Activated CD8-positive, alpha-beta memory T cell treated with anti-CD3 and anti-CD28 coated beads, Interleukin-2, amount 10 ng/mL, durations not matched to agents 7 days and 5 days (primary cell): ENCODE measurements at regions not wholly inside any gene's neighbourhood (a gene's known extent, or its start where the extent isn't known, plus 50 kb on each side); places are given as distances from the start of the nearest gene placed in this dataset.

Experiments
- ATAC-seq: fragments of 150-1000 bp; cut with Tn5 transposase; one replicate; pipeline ENCODE4 v1.10.0; 2021; ENCODE audit warnings: moderate library complexity
- CTCF ChIA-PET: fragments of 350-600 bp; sonication (Branson Sonifier 250); formaldehyde crosslinking; loops from one replicate; lab custom pipeline; 2021; ENCODE audit warnings: antibody characterized with exemption; lab: Charles Lee
- DNase-seq: peaks from one replicate; pipeline ENCODE4 v3.0.0-alpha.2; 2020
- H3K27ac Mint-ChIP-seq: one replicate; pipeline ENCODE4 v1.8.0; 2021; ENCODE audit warnings: mild to moderate bottlenecking, mixed read lengths
- H3K27me3 Mint-ChIP-seq: one replicate; pipeline ENCODE4 v1.8.0; 2021; ENCODE audit warnings: mixed read lengths
- H3K36me3 Mint-ChIP-seq: one replicate; pipeline ENCODE4 v1.8.0; 2021; ENCODE audit warnings: mild to moderate bottlenecking, mixed read lengths
- H3K4me1 Mint-ChIP-seq: one replicate; pipeline ENCODE4 v1.8.0; 2021; ENCODE audit warnings: mixed read lengths
- H3K4me3 Mint-ChIP-seq: one replicate; pipeline ENCODE4 v1.8.0; 2021; ENCODE audit warnings: mild to moderate bottlenecking, moderate library complexity, mixed read lengths
- H3K9me3 Mint-ChIP-seq: one replicate; pipeline ENCODE4 v1.8.0; 2022; ENCODE audit warnings: low read depth, mixed read lengths

DNA sequence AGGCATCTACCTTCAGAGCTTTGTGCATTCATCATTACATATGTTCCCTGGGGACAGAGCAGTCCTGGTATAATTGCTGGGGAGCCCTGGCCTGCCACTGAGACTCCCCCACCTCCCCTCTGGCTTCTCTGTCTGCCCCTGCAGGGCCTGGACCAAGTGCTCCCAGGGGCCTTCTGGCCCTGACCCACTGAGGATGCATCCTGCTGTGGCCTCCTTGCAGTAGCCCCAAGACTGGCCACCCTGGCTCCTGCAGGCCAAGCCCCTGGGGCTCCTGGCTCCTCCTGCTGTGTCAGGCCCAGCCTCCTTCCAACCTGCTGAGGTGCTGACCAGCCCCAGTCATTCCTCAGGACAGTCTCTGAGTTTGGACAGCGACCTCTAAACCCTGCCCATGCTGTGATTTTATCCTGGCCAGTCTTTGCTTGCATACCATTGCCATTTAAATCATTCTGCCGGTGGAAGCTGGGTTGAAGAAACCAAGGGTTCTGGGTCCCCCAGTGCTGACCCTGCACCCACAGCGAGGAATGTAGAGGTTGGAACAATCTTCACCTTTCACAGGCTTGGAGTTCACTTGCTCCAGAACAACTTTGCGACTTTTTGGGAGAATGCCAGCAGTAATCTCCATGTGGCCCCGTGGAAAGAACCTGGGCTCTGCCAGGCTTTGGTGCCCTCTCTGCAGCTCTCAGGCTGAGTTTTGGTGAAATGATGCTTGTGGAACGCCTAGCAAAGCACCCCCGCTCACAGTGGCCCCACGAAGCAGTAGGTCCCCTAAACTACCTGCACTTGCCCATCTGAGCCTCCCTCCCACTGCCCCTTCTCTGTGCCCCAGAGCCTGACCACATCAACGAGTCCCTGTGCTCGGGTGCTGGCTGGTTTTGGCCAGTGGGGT lies 167.3 kb upstream of the GLI2 start:
- CTCF ChIA-PET: no interaction called here
- Mint-ChIP-seq H3K9me3 (no peaks in the 10 kb centered on the region), H3K27ac (no peak overlapping the region), H3K36me3 (no peaks in the 10 kb centered on the region), H3K4me1 (no peaks in the 10 kb centered on the region), H3K4me3 (no peak overlapping the region), H3K27me3 (no peaks in the 10 kb centered on the region)
- DNase-seq (no peak), ATAC-seq (no peak)

DNA sequence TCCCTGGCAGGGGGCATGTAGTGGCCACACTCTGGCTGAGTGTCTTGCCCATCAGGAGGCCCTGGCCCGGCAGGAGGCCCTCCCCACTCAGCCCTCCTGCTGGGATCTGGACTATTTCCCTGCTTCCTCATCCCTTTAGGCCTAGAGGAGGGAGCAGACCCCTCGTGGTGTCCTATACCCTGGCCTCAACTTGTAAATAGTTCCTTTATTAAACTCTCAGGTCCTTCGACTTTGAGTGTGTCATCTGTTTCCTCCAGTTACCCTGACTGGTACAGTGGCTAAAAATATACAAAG lies 166.7 kb upstream of the GLI2 start:
- ATAC-seq (no peak), DNase-seq (no peak)
- H3K27me3 Mint-ChIP-seq: no peaks in the 10 kb centered on the region
- H3K4me3 Mint-ChIP-seq: no peak overlapping the region
- no peak overlapping the region for H3K27ac Mint-ChIP-seq
- H3K36me3 Mint-ChIP-seq: no peaks in the 10 kb centered on the region
- CTCF ChIA-PET: no interaction called here
- no peaks in the 10 kb centered on the region for H3K4me1 Mint-ChIP-seq
- no peaks in the 10 kb centered on the region for H3K9me3 Mint-ChIP-seq

GRCh38 chr2:120570001-120570400 lies 165.7 kb upstream of the GLI2 start:
- Mint-ChIP-seq H3K27me3 (peaks cover 2% of the 10 kb centered on the region), H3K4me1 (no peaks in the 10 kb centered on the region), H3K4me3 (no peak overlapping the region), H3K9me3 (no peaks in the 10 kb centered on the region), H3K27ac (no peak overlapping the region), H3K36me3 (no peaks in the 10 kb centered on the region)
- CTCF ChIA-PET: no interaction called here
- ATAC-seq (no peak), DNase-seq (no peak)

DNA sequence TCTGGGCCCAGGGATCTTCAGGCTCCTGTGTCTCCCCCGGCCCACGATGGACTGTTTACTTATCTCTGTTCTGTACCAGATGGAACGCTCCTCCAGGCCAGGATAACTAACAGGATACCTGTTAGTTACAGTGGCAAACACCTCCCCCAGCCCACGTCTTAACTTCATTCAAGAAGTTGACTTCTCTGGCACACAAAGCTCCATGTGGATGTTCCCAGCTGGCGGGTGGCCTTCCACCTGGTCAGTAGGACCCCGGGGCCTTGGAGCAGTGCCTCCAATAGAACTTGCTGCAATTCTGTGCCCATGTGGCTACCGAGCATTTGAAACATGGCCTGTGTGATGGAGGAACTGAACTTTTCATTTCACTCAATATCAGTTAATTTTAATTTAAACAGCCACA lies 165.1 kb upstream of the GLI2 start:
- no peaks in the 10 kb centered on the region for H3K9me3 Mint-ChIP-seq
- H3K27ac Mint-ChIP-seq: no peak overlapping the region
- DNase-seq (no peak), ATAC-seq (no peak)
- CTCF ChIA-PET: no interaction called here
- no peaks in the 10 kb centered on the region for H3K36me3 Mint-ChIP-seq
- H3K4me1 Mint-ChIP-seq: no peaks in the 10 kb centered on the region
- H3K4me3 Mint-ChIP-seq: no peak overlapping the region
- H3K27me3 Mint-ChIP-seq: peaks cover 4% of the 10 kb centered on the region

DNA sequence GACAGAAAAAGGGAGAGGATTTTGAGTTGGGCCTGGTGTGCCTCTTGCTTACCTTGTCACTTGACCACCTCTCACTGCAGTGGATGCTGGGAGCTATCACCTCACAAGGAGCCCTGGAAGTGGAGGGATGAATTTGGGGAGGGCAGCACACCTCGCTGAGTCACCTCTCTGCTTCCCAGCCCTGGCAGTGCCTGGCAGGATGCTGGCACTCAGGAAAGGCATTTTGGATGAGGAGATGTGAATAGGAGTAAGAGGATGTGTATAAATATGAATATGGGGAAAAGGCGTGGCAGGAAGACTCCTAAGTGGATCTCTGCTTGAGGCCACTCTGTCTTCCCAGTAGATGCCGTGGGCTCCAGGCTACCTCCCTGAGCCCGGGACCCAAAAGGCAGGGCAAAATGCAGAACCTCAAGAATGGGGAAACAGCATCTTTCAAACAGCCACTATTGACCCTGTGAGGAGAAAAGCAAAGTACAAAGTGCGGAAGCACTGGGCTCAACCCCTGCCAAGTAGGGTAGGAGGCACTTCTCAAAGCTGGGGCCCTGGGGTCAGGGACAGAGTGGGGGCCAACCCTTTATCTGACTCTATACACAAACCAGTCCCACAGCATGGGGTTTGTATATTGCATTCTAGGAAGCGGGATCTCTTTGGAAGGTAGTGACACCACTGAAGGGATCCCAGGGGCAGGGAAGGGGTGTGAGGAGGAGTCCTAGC lies 164.5 kb upstream of the GLI2 start:
- no peaks in the 10 kb centered on the region for H3K4me1 Mint-ChIP-seq
- peaks cover 10% of the 10 kb centered on the region for H3K27me3 Mint-ChIP-seq
- DNase-seq: no peak
- no peak overlapping the region for H3K27ac Mint-ChIP-seq
- no peak overlapping the region for H3K4me3 Mint-ChIP-seq
- CTCF ChIA-PET: no interaction called here
- no peaks in the 10 kb centered on the region for H3K36me3 Mint-ChIP-seq
- no peaks in the 10 kb centered on the region for H3K9me3 Mint-ChIP-seq
- ATAC-seq: no peak

DNA sequence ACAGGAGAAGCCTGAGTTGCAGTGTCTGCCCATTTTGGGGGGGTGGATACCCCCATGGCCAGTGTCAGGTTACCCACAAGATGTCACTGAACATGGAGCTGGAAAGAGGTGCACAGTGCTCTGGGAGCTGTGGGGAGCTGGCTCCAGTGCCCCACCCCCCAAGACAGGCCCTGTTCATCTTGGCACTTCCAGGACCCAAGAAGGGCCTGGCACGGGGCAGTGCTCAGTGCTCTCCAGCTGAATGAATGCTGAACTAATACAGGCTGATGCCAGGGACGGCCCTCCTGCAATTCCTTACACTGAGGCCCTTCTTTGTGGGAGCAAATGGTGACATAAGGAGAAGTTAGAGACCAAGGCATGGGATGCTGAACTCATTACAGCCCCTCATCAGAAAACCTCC lies 163.4 kb upstream of the GLI2 start:
- Mint-ChIP-seq H3K4me3 (no peak overlapping the region), H3K36me3 (no peaks in the 10 kb centered on the region), H3K9me3 (no peaks in the 10 kb centered on the region), H3K27ac (no peak overlapping the region), H3K4me1 (no peaks in the 10 kb centered on the region), H3K27me3 (peaks cover 15% of the 10 kb centered on the region)
- CTCF ChIA-PET: no interaction called here
- ATAC-seq (no peak), DNase-seq (no peak)

DNA sequence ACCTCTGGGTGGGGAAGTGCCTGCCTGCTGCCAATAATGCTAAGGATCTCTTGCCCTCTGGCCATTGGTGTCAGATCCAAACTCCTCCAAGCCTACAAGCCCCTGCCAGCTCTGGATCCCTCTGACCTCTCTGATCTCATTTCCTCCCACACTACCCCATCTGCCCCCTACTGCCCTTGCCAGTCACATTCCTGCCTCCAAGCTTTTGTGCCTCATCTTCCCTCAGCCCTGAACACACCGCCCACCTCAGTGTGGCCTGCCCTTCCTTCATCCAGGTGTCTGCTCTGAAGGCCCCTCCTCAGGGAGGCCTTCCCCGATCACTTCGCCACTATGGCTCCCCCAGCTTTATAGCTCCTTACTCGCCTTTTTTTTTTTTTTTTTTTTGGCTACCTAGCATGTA lies 161.0 kb upstream of the GLI2 start:
- Mint-ChIP-seq H3K27ac (no peak overlapping the region), H3K4me3 (no peak overlapping the region), H3K27me3 (peaks cover 21% of the 10 kb centered on the region), H3K36me3 (no peaks in the 10 kb centered on the region), H3K9me3 (no peaks in the 10 kb centered on the region), H3K4me1 (no peaks in the 10 kb centered on the region)
- DNase-seq (no peak), ATAC-seq (no peak)
- CTCF ChIA-PET: no interaction called here

- H3K9me3 Mint-ChIP-seq: no peaks in the 10 kb centered on the region
- peaks cover 22% of the 10 kb centered on the region for H3K27me3 Mint-ChIP-seq
- no peaks in the 10 kb centered on the region for H3K4me1 Mint-ChIP-seq
- CTCF ChIA-PET: no interaction called here
- H3K27ac Mint-ChIP-seq: no peak overlapping the region
- ATAC-seq: no peak
- no peak for DNase-seq
- H3K4me3 Mint-ChIP-seq: no peak overlapping the region
- no peaks in the 10 kb centered on the region for H3K36me3 Mint-ChIP-seq
These were observed 159.7 kb upstream of the GLI2 start for GRCh38 chr2:120575966-120576365.

DNA sequence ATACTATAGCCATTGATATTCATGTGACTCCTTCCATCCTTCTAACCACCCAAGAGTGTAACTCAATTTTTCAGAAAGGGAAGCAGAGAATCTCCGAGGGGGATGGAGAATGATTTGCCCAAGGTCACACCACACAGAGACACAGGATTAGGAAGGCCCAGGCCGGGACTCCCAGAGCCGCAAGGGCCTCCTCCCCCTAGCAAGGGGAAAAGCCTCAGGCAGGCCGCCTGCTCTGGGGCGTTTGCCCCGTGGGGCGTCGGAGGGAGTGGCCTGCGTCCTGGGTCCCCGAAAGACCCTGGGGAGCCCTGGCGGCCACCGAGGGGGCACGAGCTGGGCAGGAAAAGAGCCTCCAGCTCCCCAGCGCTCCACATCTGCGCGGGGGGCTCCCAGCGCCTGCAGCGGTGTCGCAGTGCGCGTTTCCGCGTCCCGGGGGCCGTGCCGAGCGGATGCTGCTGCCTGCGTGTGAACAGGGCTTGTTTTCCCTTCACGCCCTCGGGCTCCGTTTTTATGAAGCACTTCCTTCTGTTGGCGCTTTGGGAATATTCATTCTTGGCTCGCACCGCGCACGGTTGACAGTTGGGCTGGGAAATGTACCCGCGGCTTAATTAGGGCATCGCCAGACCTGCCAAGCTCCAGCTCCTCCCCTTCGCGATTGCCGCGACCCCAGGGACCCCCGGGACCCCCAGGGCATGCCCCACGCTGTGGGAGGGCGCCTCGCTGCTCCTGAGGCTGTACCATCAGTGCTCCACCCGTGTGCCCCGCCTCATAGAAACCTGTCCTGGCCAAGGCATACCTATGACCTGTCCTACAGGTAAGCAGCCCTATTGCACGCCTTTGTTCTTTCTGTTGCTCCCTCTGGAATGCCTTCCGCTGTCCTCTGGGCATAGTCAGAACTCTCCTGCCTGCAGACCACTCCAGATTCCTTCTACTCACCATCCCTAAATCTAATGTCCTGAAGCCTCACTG lies 158.9 kb upstream of the GLI2 start:
- DNase-seq: no peak
- no peak overlapping the region for H3K4me3 Mint-ChIP-seq
- peaks cover 26% of the 10 kb centered on the region for H3K27me3 Mint-ChIP-seq
- no peaks in the 10 kb centered on the region for H3K4me1 Mint-ChIP-seq
- ATAC-seq: no peak
- no peaks in the 10 kb centered on the region for H3K36me3 Mint-ChIP-seq
- no peak overlapping the region for H3K27ac Mint-ChIP-seq
- CTCF ChIA-PET: no interaction called here
- H3K9me3 Mint-ChIP-seq: no peaks in the 10 kb centered on the region

GRCh38 chr2:120577721-120578295 lies 157.9 kb upstream of the GLI2 start:
- Mint-ChIP-seq H3K9me3 (no peaks in the 10 kb centered on the region), H3K27me3 (peaks cover 27% of the 10 kb centered on the region), H3K36me3 (no peaks in the 10 kb centered on the region), H3K27ac (no peak overlapping the region), H3K4me3 (no peak overlapping the region), H3K4me1 (no peaks in the 10 kb centered on the region)
- ATAC-seq (no peak), DNase-seq (no peak)
- CTCF ChIA-PET: no interaction called here

DNA sequence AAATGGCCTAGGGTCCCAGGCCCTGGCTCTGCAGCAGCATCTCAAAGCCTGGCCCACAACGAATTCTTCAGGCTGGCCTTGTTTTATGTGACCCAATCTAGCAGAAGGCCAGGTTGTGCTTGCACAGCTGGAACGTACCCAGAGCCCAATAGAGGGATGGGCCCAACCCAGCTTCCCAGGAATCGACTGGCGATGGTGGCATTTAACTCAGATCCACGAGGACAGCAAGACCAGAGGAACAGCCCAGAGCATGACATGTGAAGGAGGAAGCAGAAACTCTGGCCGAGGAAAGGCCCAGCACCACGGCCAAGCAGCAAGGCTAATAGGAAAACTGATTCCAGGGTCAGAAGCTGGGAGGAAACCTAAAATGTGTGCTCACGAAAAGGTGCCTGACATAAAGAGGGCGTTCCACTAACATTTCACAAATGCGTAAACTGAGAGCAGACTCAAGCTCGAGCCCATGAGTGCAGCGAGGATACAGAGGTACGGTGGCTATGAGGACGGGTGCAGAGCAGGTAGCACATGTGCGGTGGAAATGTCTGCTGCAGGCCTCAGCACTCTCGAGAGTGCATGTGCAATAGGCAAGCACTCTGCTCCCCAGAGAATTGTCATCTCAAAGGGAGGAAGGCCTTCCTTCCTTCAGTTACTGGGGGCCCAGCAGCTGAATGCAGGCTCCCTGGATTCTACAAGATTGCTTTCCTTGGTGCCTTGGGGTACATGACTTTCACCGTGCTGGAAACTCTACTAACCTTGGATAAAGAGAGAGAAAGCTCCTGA lies 156.9 kb upstream of the GLI2 start:
- no peaks in the 10 kb centered on the region for H3K9me3 Mint-ChIP-seq
- no peak overlapping the region for H3K27ac Mint-ChIP-seq
- CTCF ChIA-PET: interaction anchor here (1.0 kb wide), 1 partner anchor 25 kb away, joined by 4 read pairs; no protein-coding TSS in a partner anchor
- H3K4me1 Mint-ChIP-seq: no peaks in the 10 kb centered on the region
- peaks cover 29% of the 10 kb centered on the region for H3K27me3 Mint-ChIP-seq
- H3K36me3 Mint-ChIP-seq: no peaks in the 10 kb centered on the region
- no peak for ATAC-seq
- no peak overlapping the region for H3K4me3 Mint-ChIP-seq
- DNase-seq: no peak

DNA sequence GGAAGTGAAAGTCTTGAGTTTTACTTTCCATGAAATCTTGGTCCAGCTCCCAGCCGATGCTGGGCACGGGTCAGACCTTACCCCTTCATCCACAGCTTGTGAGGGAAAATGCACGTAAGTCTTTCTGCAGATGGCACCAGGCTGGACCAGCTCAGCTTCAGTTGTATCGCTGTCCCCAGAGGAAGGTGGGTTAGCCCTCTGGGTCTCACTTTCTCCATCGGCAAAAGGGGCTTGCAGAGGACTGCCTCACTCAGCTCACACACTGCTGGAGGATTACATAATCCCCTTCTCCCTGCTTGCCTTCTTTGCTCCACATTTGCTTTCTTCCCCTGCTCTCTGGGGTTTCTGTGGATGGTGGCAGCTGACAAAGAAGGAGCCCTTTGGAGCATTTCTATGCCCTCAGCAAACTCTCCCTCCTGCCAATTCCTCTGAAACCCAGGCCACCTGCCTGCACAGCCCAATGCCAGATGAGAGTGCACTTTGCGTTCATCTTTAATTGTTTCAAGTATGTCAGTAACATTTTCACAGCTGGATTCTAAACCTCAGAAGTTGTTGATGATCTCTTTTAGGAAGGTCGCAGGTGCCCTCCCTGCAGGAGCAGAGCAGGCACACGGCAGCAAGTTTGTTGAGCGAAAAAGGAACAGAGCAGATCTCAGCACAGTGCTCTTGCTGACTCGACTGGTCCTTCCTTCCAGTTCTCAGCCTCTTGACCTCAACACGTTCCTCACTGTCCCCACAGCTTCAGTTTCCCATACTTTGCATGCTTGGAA lies 155.6 kb upstream of the GLI2 start:
- ATAC-seq (no peak), DNase-seq (no peak)
- no peaks in the 10 kb centered on the region for H3K9me3 Mint-ChIP-seq
- H3K4me3 Mint-ChIP-seq: no peak overlapping the region
- no peaks in the 10 kb centered on the region for H3K4me1 Mint-ChIP-seq
- no peak overlapping the region for H3K27ac Mint-ChIP-seq
- CTCF ChIA-PET: no interaction called here
- no peaks in the 10 kb centered on the region for H3K36me3 Mint-ChIP-seq
- H3K27me3 Mint-ChIP-seq: peaks cover 30% of the 10 kb centered on the region
